Liver (tissue), 8 donors: ENCODE measurements at regions not wholly inside any gene's neighbourhood (a gene's known extent, or its start where the extent isn't known, plus 50 kb on each side); places are given as distances from the start of the nearest gene placed in this dataset.

Source experiments
- DNase-seq: peaks from one replicate; pipeline ENCODE4 v3.0.0-alpha.2; 2017; ENCODE audit warnings: low spot score
- H3K27ac ChIP-seq, 2 donors: one replicate each; pipeline ENCODE4 v1.7.0; 2013; ENCODE audit warnings: inconsistent platforms in 2 of 2, low read length in 2 of 2, control low read depth in 1 of 2, low read depth in 1 of 2, mild to moderate bottlenecking in 1 of 2
- H3K27me3 ChIP-seq, 4 donors: one replicate each; pipeline versions ENCODE4 v1.6.1 to v1.7.0; 2013; ENCODE audit warnings: low read length in 3 of 4, inconsistent platforms in 1 of 4, mild to moderate bottlenecking in 1 of 4, moderate library complexity in 1 of 4; ENCODE audit not compliant: control insufficient read depth in 4 of 4, insufficient read depth in 4 of 4
- H3K36me3 ChIP-seq, 4 donors: one replicate each; pipeline versions ENCODE4 v1.6.1 to v1.7.0; 2013; ENCODE audit warnings: low read length in 3 of 4, mild to moderate bottlenecking in 3 of 4, low read depth in 1 of 4, moderate library complexity in 1 of 4; ENCODE audit not compliant: control insufficient read depth in 4 of 4, insufficient read depth in 3 of 4
- H3K4me1 ChIP-seq, 4 donors: one replicate each; pipeline versions ENCODE4 v1.6.1 to v1.7.0; 2013; ENCODE audit warnings: low read length in 3 of 4, mild to moderate bottlenecking in 3 of 4, moderate library complexity in 1 of 4; ENCODE audit not compliant: control insufficient read depth in 4 of 4, insufficient read depth in 4 of 4
- H3K4me3 ChIP-seq, 3 donors: one replicate each; pipeline versions ENCODE4 v1.6.1 to v1.7.0; 2013; ENCODE audit warnings: low read length in 3 of 3, control low read depth in 1 of 3, low read depth in 1 of 3, mild to moderate bottlenecking in 1 of 3
- H3K9ac ChIP-seq, 2 donors: one replicate each; pipeline ENCODE4 v1.7.0; 2013; ENCODE audit warnings: low read length in 2 of 2, mild to moderate bottlenecking in 2 of 2, moderate library complexity in 2 of 2, control low read depth in 1 of 2, low read depth in 1 of 2
- H3K9me3 ChIP-seq, 4 donors: one replicate each; pipeline versions ENCODE4 v1.6.1 to v1.7.0; 2013; ENCODE audit warnings: low read length in 3 of 4; ENCODE audit not compliant: control insufficient read depth in 4 of 4
- FOXA1 ChIP-seq: IDR thresholded peaks from 2 replicates; pipeline ENCODE4 v1.6.1; 2016; ENCODE audit warnings: antibody characterized with exemption
- FOXA2 ChIP-seq: IDR thresholded peaks from 2 replicates; pipeline ENCODE4 v1.6.1; 2016; ENCODE audit warnings: antibody characterized with exemption
- GABPA ChIP-seq, 2 donors: IDR thresholded peaks in 1 of 2; conservative IDR thresholded peaks in 1 of 2; 2 replicates each; pipeline ENCODE4 v1.6.1; 2016; ENCODE audit warnings: antibody characterized with exemption in 2 of 2, mild to moderate bottlenecking in 1 of 2, moderate library complexity in 1 of 2
- HNF4A ChIP-seq, 2 donors: conservative IDR thresholded peaks; 2 replicates each; pipeline ENCODE4 v1.6.1; 2016; ENCODE audit warnings: antibody characterized with exemption in 2 of 2, mild to moderate bottlenecking in 2 of 2
- HNF4G ChIP-seq: IDR thresholded peaks from 2 replicates; pipeline ENCODE4 v1.6.1; 2016; ENCODE audit warnings: antibody characterized with exemption
- NR2F2 ChIP-seq: IDR thresholded peaks from 2 replicates; pipeline ENCODE4 v1.6.1; 2016; ENCODE audit warnings: antibody characterized with exemption
- RAD21 ChIP-seq, 2 donors: IDR thresholded peaks; 2 replicates each; pipeline ENCODE4 v1.6.1; 2016; ENCODE audit warnings: antibody characterized with exemption in 2 of 2, mild to moderate bottlenecking in 2 of 2
- RXRA ChIP-seq, 2 donors: IDR thresholded peaks; 2 replicates each; pipeline ENCODE4 v1.6.1; 2017 to 2018; ENCODE audit warnings: antibody characterized with exemption in 2 of 2, mild to moderate bottlenecking in 1 of 2
- SP1 ChIP-seq: IDR thresholded peaks from 2 replicates; pipeline ENCODE4 v1.6.1; 2018; ENCODE audit warnings: antibody characterized with exemption, mild to moderate bottlenecking
- YY1 ChIP-seq: IDR thresholded peaks from 2 replicates; pipeline ENCODE4 v1.6.1; 2016; ENCODE audit warnings: antibody characterized with exemption, mild to moderate bottlenecking
- WGBS: extraction: QIAGEN DNeasy Blood & Tissue Kit; methylation state at CpG from one replicate; pipeline ENCODE4 v1.1.7; 2013; 5-methylcytosine and 5-hydroxymethylcytosine counted together
- TF ChIP-seq, protein P1 (sequence below): IDR thresholded peaks from 2 replicates; pipeline ENCODE4 v1.6.1; 2016; ENCODE audit warnings: antibody characterized with exemption, mild to moderate bottlenecking
- TF ChIP-seq, protein P2 (sequence below): IDR thresholded peaks from 2 replicates; pipeline ENCODE4 v1.6.1; 2016; ENCODE audit warnings: antibody characterized with exemption
- TF ChIP-seq, protein P3 (sequence below): IDR thresholded peaks from 2 replicates; pipeline ENCODE4 v1.6.1; 2016; ENCODE audit warnings: antibody characterized with exemption
- TF ChIP-seq, protein P4 (sequence below): fragments of 150-350 bp; IDR thresholded peaks from 2 replicates; pipeline ENCODE4 v1.5.1; 2017; ENCODE audit warnings: improper control_type of control experiment, low read depth, low read length; ENCODE audit not compliant: missing input control
- donor health status: healthy.
- donor health status: healthy.
- donor health status: healthy.
- donor health status: healthy.
- donor health status: healthy.

GRCh38 chr7:145347271-145347670 lies 511.4 kb upstream of the TPK1 start:
- H3K27ac ChIP-seq = no peak overlapping the region
- H3K36me3 ChIP-seq = no peaks in the 10 kb centered on the region
- no peaks in the 10 kb centered on the region for H3K4me1 ChIP-seq
- 77% methylated on average over 8 of the region's 8 CpGs for WGBS
- no peaks in the 10 kb centered on the region for H3K27me3 ChIP-seq
- no peak for DNase-seq
- no peaks in the 10 kb centered on the region for H3K9me3 ChIP-seq
- TF ChIP-seq NR2F2 (no peak), GABPA (IDR thresholded peaks at IDR 0.05 in 1 of 2, conservative IDR thresholded peaks at IDR 0.05 in 1 of 2) (no peak), YY1 (no peak), FOXA1 (no peak)
- TF ChIP-seq, protein P1, sequence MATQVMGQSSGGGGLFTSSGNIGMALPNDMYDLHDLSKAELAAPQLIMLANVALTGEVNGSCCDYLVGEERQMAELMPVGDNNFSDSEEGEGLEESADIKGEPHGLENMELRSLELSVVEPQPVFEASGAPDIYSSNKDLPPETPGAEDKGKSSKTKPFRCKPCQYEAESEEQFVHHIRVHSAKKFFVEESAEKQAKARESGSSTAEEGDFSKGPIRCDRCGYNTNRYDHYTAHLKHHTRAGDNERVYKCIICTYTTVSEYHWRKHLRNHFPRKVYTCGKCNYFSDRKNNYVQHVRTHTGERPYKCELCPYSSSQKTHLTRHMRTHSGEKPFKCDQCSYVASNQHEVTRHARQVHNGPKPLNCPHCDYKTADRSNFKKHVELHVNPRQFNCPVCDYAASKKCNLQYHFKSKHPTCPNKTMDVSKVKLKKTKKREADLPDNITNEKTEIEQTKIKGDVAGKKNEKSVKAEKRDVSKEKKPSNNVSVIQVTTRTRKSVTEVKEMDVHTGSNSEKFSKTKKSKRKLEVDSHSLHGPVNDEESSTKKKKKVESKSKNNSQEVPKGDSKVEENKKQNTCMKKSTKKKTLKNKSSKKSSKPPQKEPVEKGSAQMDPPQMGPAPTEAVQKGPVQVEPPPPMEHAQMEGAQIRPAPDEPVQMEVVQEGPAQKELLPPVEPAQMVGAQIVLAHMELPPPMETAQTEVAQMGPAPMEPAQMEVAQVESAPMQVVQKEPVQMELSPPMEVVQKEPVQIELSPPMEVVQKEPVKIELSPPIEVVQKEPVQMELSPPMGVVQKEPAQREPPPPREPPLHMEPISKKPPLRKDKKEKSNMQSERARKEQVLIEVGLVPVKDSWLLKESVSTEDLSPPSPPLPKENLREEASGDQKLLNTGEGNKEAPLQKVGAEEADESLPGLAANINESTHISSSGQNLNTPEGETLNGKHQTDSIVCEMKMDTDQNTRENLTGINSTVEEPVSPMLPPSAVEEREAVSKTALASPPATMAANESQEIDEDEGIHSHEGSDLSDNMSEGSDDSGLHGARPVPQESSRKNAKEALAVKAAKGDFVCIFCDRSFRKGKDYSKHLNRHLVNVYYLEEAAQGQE = no peak
- TF ChIP-seq, protein P2, sequence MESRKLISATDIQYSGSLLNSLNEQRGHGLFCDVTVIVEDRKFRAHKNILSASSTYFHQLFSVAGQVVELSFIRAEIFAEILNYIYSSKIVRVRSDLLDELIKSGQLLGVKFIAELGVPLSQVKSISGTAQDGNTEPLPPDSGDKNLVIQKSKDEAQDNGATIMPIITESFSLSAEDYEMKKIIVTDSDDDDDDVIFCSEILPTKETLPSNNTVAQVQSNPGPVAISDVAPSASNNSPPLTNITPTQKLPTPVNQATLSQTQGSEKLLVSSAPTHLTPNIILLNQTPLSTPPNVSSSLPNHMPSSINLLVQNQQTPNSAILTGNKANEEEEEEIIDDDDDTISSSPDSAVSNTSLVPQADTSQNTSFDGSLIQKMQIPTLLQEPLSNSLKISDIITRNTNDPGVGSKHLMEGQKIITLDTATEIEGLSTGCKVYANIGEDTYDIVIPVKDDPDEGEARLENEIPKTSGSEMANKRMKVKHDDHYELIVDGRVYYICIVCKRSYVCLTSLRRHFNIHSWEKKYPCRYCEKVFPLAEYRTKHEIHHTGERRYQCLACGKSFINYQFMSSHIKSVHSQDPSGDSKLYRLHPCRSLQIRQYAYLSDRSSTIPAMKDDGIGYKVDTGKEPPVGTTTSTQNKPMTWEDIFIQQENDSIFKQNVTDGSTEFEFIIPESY = no peak
- TF ChIP-seq, protein P3, sequence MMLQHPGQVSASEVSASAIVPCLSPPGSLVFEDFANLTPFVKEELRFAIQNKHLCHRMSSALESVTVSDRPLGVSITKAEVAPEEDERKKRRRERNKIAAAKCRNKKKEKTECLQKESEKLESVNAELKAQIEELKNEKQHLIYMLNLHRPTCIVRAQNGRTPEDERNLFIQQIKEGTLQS = no peak
- no peak overlapping the region for H3K4me3 ChIP-seq
- H3K9ac ChIP-seq = no peak overlapping the region

DNA sequence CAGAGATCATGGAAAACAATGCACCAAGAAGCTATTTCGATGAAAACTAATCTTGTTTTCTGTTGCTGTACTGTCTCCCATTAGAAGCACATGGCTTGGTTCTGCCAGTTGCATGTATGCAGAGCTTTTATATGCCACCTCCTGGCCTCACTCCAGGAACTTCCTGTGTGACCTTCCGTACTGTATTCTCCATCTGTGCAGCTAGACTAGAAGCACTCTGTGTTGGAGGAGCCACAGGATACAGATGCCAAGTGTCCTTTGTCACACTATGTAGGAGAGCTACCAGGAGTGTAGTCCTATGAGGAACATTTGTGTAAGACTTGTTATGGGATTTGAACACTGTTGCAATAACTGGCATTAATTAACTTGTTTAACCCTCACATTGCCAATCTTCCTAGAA lies 503.5 kb upstream of the TPK1 start:
- TF ChIP-seq RAD21 (IDR thresholded peaks at IDR 0.05) = no peak
- TF ChIP-seq, protein P4, sequence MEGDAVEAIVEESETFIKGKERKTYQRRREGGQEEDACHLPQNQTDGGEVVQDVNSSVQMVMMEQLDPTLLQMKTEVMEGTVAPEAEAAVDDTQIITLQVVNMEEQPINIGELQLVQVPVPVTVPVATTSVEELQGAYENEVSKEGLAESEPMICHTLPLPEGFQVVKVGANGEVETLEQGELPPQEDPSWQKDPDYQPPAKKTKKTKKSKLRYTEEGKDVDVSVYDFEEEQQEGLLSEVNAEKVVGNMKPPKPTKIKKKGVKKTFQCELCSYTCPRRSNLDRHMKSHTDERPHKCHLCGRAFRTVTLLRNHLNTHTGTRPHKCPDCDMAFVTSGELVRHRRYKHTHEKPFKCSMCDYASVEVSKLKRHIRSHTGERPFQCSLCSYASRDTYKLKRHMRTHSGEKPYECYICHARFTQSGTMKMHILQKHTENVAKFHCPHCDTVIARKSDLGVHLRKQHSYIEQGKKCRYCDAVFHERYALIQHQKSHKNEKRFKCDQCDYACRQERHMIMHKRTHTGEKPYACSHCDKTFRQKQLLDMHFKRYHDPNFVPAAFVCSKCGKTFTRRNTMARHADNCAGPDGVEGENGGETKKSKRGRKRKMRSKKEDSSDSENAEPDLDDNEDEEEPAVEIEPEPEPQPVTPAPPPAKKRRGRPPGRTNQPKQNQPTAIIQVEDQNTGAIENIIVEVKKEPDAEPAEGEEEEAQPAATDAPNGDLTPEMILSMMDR = no peak
- no peak for TF ChIP-seq NR2F2
- no peak for TF ChIP-seq FOXA2
- no peak for TF ChIP-seq HNF4A (conservative IDR thresholded peaks at IDR 0.05)
- no peak for TF ChIP-seq FOXA1
- no peak for TF ChIP-seq RXRA (IDR thresholded peaks at IDR 0.05)
- TF ChIP-seq, protein P2 = no peak
- no peak for TF ChIP-seq SP1
- no peak for TF ChIP-seq HNF4G
- Histone ChIP-seq H3K9ac (no peak overlapping the region), H3K4me1 (no peaks in the 10 kb centered on the region), H3K27me3 (no peaks in the 10 kb centered on the region), H3K9me3 (peaks cover 0 to 2% (median under 1%) of the 10 kb centered on the region in 4 donors), H3K4me3 (no peak overlapping the region), H3K36me3 (no peaks in the 10 kb centered on the region), H3K27ac (no peak overlapping the region)
- 68% methylated on average over 2 of the region's 2 CpGs for WGBS
- DNase-seq = no peak
